ENCODE measurements at regions not wholly inside any gene's neighbourhood (a gene's known extent, or its start where the extent isn't known, plus 50 kb on each side); places are given as distances from the start of the nearest gene placed in this dataset.

GRCh38 chr6:118408863-118409262 is 139.2 kb upstream of the PLN start:
- no peak overlapping the region for H3K27ac Mint-ChIP-seq
- TF ChIP-seq CTCF (IDR thresholded peaks at IDR 0.05), result no peak
- H3K4me1 Mint-ChIP-seq, result no peaks in the 10 kb centered on the region
- no peaks in the 10 kb centered on the region for H3K27me3 Mint-ChIP-seq (ENCODE audit: low read depth, poor library complexity)
- no peak for DNase-seq
- no peaks in the 10 kb centered on the region for H3K36me3 Mint-ChIP-seq (ENCODE audit: low read depth)
- peaks cover 3% of the 10 kb centered on the region for H3K9me3 Mint-ChIP-seq
- no peak overlapping the region for H3K4me3 Mint-ChIP-seq

- no peak for TF ChIP-seq CTCF (IDR thresholded peaks at IDR 0.05)
- H3K27ac Mint-ChIP-seq, result no peak overlapping the region
- no peaks in the 10 kb centered on the region for H3K27me3 Mint-ChIP-seq (ENCODE audit: low read depth, poor library complexity)
- no peak overlapping the region for H3K4me3 Mint-ChIP-seq
- no peak for DNase-seq
- H3K9me3 Mint-ChIP-seq, result peaks cover 3% of the 10 kb centered on the region
- H3K36me3 Mint-ChIP-seq (ENCODE audit: low read depth), result no peaks in the 10 kb centered on the region
- no peaks in the 10 kb centered on the region for H3K4me1 Mint-ChIP-seq
Measured at GRCh38 chr6:118410001-118410400, 138.1 kb upstream of the PLN start.
